Cardiac muscle cell (in vitro differentiated cells and primary cell): ENCODE measurements at regions not wholly inside any gene's neighbourhood (a gene's known extent, or its start where the extent isn't known, plus 50 kb on each side); places are given as distances from the start of the nearest gene placed in this dataset.
A peak's percentile ranks its signal among the peaks of the same experiment; 100 is the strongest.

Experiments used
- DNase-seq, 2 donors: peaks; one replicate each; pipeline versions ENCODE4 v3.0.0 to v3.0.0-alpha.2; 2010 to 2017; ENCODE audit warnings: low read depth in 1 of 2, low spot score in 1 of 2
- H3K27ac ChIP-seq: fragments of 200-600 bp; sonication (generic); 2 replicates; pipeline ENCODE4 v1.5.1; 2016
- H3K27me3 ChIP-seq: fragments of 200-600 bp; sonication (generic); 2 replicates; pipeline ENCODE4 v1.6.0; 2016; ENCODE audit warnings: control low read depth
- H3K36me3 ChIP-seq: fragments of 200-600 bp; sonication (generic); 2 replicates; pipeline ENCODE4 v1.5.1; 2016; ENCODE audit warnings: control low read depth
- H3K4me1 ChIP-seq: fragments of 200-600 bp; sonication (generic); 2 replicates; pipeline ENCODE4 v1.8.1; 2017; ENCODE audit warnings: low read depth, mild to moderate bottlenecking, mixed run types
- H3K4me3 ChIP-seq: fragments of 200-600 bp; sonication (generic); 2 replicates; pipeline ENCODE4 v1.5.1; 2016; ENCODE audit warnings: mild to moderate bottlenecking
- H3K9me3 ChIP-seq: fragments of 200-600 bp; sonication (generic); 2 replicates; pipeline ENCODE4 v1.5.1; 2017; ENCODE audit warnings: low read depth, mild to moderate bottlenecking, control low read depth
- TF ChIP-seq, protein P1 (sequence below): IDR thresholded peaks from 2 replicates; pipeline ENCODE4 v1.5.1; 2012; ENCODE audit warnings: low read depth, mild to moderate bottlenecking, low read length

DNA sequence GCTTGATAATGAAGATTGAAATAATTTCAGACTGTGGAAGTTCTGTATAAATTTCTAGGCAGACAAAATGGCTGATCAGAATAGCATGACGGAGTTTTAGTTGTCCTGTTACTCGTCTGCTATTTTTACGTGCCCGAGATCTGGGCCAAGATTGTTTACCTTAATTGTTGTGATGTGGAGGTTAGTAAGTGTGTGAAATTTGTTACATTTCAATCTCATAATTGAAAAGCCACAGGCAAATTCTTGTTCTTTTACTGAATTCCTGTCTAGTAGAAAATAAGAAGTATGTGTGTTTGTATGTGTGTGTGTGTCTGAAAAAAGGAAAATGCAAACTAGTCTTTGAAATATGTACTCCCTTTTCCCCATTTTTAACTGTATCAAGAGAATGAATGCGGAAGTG is 115.2 kb downstream of the UTRN start:
- Histone ChIP-seq H3K27ac (no peak overlapping the region), H3K9me3 (no peaks in the 10 kb centered on the region), H3K36me3 (no peaks in the 10 kb centered on the region), H3K4me1 (no peaks in the 10 kb centered on the region), H3K4me3 (no peak overlapping the region), H3K27me3 (no peaks in the 10 kb centered on the region)
- TF ChIP-seq, protein P1, sequence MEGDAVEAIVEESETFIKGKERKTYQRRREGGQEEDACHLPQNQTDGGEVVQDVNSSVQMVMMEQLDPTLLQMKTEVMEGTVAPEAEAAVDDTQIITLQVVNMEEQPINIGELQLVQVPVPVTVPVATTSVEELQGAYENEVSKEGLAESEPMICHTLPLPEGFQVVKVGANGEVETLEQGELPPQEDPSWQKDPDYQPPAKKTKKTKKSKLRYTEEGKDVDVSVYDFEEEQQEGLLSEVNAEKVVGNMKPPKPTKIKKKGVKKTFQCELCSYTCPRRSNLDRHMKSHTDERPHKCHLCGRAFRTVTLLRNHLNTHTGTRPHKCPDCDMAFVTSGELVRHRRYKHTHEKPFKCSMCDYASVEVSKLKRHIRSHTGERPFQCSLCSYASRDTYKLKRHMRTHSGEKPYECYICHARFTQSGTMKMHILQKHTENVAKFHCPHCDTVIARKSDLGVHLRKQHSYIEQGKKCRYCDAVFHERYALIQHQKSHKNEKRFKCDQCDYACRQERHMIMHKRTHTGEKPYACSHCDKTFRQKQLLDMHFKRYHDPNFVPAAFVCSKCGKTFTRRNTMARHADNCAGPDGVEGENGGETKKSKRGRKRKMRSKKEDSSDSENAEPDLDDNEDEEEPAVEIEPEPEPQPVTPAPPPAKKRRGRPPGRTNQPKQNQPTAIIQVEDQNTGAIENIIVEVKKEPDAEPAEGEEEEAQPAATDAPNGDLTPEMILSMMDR = no peak
- no peak for DNase-seq

DNA sequence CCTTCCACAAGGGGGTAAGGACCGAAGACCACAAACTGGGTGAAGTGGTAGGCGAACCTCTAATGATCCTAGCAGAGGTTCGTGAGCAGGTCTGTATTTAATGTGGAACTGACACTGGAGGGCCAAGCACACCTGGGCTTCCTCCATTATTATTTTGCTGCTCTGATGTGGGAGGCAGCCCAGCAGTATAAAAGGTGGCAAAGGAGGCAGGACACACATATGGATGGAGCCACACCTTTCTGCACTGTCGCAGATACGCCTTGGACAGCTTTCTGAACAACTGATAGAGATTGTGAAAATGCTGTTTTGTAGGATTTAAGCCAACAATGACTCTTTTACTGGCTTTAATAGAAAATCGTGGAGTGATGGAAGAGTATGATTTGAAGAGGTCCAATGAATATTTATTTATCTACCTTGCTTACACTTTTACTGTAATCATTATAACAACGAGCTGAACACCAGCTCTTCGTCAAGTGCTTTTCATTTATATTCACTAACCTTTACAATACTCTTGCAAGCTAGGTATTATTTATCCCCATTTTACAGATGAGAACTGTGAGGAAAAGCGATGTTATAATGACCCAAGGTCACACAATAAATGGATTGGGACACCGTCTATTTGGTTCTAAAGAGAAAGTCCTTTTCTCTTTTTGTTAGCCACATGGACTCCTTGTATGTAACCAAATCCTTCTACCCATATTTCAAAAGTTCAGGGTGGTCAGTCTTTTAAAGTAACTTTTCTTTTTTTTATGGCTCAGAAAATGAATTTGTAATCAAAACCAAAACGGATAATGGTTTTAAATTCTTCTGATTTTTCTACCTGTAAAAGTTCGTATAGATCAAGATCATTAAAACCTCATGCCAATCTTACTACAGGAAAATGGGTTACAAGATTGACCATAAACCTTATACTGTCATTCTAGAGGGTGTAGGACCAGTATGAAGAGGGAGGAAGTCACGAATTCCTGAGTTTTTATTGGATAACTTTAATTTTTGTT is 116.9 kb downstream of the UTRN start:
- H3K9me3 ChIP-seq = no peaks in the 10 kb centered on the region
- no peaks in the 10 kb centered on the region for H3K27me3 ChIP-seq
- no peaks in the 10 kb centered on the region for H3K4me1 ChIP-seq
- no peak overlapping the region for H3K27ac ChIP-seq
- H3K36me3 ChIP-seq = no peaks in the 10 kb centered on the region
- H3K4me3 ChIP-seq = no peak overlapping the region
- TF ChIP-seq, protein P1 = no peak
- DNase-seq = no peak

DNA sequence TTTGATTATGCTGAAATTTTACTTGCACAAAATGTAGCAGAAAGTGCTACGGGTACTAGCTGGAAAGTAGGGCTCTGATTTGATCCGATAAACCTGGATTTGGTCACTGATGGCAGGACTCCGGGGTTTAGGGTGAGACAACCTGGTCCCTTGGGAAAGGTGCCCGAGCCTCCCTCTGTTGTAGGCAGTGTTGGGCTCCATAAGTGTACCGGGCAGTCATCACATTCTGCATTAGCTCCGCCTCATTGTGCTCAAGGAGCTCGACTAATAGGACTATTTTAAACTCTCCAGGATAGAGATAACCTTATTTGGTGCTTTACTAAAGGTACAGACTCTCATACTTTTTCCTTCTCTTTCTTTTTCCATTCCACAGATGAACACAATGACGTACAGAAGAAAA is 117.6 kb downstream of the UTRN start:
- H3K9me3 ChIP-seq = no peaks in the 10 kb centered on the region
- H3K36me3 ChIP-seq = no peaks in the 10 kb centered on the region
- no peaks in the 10 kb centered on the region for H3K4me1 ChIP-seq
- H3K27ac ChIP-seq = peak overlapping the region; percentile 27
- no peak for DNase-seq
- H3K4me3 ChIP-seq = no peak overlapping the region
- H3K27me3 ChIP-seq = no peaks in the 10 kb centered on the region
- TF ChIP-seq, protein P1 = no peak

DNA sequence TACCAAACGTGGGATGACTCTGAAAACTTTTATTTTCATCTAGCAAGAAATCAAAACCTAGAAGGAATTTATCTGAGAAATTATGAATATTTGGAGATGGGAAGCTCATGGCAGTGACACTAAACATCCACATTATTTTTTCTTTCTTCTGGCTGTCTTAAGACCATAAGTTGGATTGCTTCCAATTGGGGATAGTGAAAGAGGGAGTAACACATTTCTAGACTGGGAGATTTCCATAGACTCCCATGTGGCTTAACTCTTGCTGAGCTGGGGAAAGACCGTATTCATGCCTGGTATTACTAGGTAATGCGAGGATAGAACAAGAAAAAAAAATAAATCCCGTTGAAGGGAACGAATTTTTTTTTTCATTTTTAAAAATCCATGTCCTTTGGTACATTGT is 120.0 kb downstream of the UTRN start:
- no peak overlapping the region for H3K27ac ChIP-seq
- DNase-seq = peak; percentile 1 to 87
- no peaks in the 10 kb centered on the region for H3K4me1 ChIP-seq
- H3K9me3 ChIP-seq = no peaks in the 10 kb centered on the region
- no peaks in the 10 kb centered on the region for H3K36me3 ChIP-seq
- no peak overlapping the region for H3K4me3 ChIP-seq
- no peaks in the 10 kb centered on the region for H3K27me3 ChIP-seq
- TF ChIP-seq, protein P1 = no peak

DNA sequence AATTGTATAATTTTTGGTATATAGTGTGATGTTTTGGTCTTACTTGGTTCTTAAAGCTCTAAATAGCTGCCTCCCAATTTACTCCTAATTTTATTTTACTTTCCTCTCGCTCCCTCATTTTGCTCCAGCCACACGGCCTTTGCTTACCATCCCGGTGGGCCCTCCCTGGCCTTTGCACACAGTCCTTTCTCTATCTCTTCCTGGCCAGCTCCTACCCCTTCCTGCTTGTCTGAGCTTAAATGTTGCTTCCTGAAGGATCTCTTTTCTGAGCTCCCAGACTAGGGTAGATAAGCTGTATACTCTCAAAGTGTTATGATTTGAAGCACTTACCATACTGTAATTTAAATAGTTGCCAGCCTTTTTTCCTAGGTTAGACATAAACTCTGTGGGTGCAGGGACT is 121.7 kb downstream of the UTRN start:
- TF ChIP-seq, protein P1 = no peak
- no peaks in the 10 kb centered on the region for H3K36me3 ChIP-seq
- no peaks in the 10 kb centered on the region for H3K4me1 ChIP-seq
- no peak overlapping the region for H3K27ac ChIP-seq
- H3K4me3 ChIP-seq = no peak overlapping the region
- DNase-seq = peak in 1 of 2 donors; percentile 32
- no peaks in the 10 kb centered on the region for H3K9me3 ChIP-seq
- no peaks in the 10 kb centered on the region for H3K27me3 ChIP-seq
